HG03571 (cell line): ENCODE measurements at regions not wholly inside any gene's neighbourhood (a gene's known extent, or its start where the extent isn't known, plus 50 kb on each side); places are given as distances from the start of the nearest gene placed in this dataset.

Experiments
- ATAC-seq: cut with Tn5 transposase; IDR thresholded peaks from one replicate; pipeline ENCODE4 v1.9.1; 2021; ENCODE audit not compliant: unreplicated experiment

DNA sequence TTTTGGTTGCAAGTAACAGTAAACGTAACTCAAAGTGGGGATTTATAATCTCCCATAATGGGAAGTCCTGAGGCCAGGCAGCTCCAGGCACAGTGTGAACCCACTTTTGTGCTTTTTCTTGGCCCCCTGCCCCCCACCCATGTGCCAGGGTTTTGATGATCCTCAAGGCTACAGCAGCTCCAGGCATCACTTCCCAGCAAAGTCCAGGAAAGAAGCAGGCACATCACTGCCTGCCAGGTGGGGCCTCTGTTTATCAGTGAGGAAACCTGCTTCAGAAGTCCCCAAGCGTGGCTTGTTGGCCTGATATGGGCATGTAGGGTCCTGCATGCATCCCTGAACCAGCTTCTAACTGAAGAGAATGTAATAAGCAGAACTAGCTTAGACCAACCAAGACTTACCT lies 299.2 kb upstream of the SKOR2 start:
- ATAC-seq: no peak

DNA sequence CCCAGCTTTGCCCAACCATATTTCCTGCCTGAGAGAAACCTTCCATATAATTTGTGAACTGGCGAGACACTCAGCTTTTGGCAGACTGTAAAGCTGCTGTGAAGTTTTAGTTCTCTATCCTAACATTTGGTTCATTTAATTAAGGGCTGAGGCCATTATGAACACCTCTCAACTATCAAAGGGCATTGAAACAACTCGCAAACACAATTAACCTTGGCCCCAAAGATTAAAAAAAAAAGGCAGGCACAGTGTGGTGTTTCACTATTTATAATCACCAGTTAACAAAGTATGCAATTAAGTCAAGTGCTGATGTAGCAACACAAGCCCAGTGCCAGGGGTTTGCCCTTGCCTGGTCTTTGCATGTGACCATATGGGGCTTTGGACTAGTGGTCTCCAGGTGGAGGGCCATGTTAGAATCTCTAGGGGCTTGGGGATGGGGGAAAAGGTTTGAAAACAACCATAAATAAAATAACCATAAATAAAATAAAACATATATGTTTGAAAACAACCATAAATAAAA lies 297.6 kb upstream of the SKOR2 start:
- no peak for ATAC-seq

DNA sequence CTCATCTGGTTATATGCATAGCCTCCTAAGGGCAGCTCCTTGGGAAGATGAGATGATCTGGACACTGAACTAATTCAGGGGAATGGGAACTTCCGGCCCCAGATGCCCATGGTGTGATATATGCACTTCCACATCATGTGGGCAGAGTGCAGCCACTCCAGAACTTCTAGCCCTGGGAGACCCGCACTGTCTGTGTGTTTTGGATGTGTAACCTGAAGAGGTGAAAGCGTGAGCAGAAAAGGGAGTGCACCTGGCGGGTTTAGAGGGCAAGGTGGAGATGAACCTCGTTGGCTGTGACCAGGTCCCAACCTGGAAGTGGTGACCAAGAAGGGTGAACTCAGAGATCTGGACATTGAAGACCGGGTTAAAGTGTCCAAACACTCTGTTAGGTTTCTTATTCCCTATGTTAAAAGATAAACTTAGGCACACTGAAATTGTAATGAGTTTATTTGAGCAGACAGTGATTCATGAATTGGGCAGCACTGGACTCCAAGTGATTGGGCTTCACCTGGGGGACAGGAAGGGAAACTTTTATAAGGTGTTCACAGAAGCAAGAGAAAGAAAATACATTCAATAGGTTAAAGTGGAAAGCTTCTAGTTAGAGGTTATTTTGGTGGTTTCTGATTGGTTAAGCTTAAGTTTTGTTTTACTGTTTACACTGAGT lies 296.2 kb upstream of the SKOR2 start:
- no peak for ATAC-seq

DNA sequence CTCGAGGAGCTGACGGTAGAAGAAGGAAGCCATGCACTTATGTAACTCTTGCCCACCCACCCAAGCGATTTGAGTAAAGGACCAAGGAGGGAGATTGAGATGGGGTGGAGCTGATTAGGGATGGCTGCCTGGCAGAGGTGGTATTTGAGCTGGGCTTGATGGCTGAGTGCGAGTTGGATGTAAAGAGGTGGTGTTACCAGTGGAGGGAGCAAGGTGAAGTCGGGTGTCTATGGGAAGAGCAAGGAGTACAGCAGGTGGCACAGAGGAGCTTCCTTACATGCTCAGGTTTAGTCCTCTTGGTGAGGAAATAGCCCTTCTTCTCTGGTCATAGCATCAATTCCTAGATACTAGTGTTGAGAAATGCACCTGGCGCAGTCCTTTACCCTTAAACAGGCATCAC lies 294.2 kb upstream of the SKOR2 start:
- no peak for ATAC-seq

DNA sequence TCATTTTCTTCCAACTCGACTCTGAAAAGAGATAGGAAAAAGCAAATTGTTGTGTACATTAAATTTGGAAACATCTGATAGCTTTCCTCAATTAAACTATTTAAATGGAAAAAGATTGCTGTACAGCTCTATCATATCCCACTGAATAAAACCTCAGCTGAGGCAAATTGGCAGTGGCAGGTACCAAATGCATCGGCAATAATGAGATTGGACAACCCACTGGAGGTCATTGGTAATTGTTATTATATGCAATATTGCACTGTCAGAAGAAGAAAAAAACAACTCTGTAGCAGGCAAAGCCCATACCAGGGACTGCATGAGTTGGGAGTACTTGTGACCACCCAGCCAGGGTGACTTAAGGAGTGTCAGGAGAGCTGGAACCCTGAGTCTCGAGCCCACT lies 291.6 kb upstream of the SKOR2 start:
- no peak for ATAC-seq

DNA sequence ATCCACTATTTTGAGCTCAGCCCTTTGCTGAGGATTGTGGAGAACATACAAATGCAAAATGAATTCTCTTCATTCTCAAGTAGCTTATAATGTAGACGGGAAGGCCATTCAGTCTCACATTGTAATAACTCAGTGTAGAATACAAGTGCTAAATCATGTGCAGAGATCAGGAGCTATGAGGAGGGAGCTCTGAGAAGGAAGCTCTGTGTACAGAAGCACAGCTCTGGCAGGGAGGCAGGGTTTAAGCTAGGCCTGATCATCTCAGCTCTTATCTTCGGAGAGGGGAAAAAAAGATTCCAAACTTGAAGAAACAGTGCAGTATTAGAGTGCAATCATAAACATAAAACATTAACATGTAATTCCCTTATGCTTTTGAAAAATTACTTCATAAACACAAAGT lies 291.1 kb upstream of the SKOR2 start:
- no peak for ATAC-seq

DNA sequence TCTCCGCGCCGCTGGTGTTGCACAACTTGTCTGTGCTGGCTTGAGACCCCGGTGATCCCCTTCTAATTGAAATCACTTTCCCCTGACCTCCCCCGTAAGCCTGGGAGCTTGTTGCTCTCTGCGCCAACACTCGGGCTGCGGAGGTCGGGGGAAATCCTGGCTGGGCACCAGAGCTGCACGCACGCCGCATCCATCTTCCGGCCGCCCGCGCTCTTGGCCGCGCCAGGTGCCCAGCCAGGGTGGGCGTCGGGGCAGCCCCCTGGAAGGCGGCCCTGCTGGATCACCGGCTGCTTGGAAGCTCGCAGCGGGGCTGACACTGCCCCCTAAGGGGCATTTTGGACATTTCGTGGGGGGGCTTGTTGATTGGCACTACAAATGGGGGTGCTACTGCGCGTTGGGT lies 280.3 kb upstream of the SKOR2 start:
- no peak for ATAC-seq

DNA sequence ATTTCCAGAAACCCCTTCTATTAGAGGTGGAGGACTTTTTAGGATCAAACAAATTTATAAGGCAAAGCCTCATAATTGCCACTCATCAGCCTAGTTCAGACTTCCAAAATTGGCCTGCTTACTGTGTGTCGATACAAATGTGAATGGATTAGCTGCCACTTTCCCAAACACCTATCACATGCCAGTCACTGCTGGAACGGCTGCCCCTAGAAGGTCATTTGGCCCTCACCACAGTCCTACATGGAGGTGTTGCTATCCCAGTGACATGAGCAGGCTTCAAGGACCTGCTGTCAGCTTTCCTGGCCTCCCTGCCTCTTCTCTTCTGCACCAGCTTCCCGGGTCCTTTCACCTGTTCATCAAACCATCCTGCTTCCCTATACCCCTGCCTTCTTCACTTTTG lies 279.2 kb upstream of the SKOR2 start:
- no peak for ATAC-seq

DNA sequence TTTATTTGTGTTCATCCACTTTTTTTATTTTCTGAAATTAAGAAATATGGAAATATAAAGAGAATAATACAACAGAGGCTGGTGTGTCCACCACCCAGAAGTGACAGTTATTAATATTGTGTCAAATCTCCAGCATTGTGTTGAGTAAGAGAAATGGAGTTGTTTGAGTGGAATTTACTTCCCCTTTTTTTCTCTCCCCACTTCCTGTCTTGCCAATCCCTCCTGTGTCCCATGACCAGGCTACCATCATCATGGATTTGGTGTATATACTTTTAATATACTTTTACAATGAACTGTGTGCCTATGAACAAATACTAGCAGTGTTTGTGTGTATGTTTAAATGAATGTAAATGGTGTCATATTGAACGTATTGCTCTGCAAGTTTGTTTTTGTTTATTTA lies 276.9 kb upstream of the SKOR2 start:
- no peak for ATAC-seq

DNA sequence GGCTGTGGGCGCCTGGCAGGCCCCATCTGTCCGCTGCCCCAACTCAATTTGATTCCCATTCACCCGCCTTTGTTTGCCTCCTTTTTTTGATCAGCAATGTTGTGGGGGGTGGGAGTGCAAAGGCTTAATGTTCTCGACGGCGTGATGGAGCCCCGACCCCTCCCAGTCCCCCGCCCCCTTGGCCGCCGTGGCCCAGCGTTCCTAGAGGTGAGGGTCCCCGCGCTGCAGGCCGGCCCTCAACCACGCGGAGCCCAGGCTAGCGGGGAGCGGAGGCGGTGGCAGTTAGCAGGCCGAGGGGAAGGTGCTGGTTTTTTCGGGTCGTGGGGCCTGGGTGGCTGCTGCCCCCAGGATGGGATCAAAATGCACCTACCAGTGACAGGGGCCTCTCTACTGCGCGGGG lies 274.7 kb upstream of the SKOR2 start:
- ATAC-seq: no peak

DNA sequence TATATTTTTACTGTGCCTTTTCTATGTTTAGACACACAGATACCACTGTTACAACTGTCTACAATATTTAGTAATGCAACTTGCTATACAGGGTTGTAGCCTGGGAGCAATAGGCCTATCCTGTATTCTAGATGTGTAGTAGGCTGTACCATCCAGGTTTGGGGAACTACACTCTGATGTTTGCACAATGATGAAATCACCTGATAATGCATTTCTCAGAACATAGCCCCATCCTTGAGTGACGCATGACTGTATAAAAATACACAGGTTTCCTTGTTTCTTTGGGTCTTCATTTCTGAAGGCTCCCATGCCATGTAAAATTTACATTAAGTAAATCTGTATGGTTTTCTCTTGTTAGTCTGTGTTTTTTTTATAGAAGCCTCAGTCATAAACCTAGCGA lies 270.9 kb upstream of the SKOR2 start:
- no peak for ATAC-seq

DNA sequence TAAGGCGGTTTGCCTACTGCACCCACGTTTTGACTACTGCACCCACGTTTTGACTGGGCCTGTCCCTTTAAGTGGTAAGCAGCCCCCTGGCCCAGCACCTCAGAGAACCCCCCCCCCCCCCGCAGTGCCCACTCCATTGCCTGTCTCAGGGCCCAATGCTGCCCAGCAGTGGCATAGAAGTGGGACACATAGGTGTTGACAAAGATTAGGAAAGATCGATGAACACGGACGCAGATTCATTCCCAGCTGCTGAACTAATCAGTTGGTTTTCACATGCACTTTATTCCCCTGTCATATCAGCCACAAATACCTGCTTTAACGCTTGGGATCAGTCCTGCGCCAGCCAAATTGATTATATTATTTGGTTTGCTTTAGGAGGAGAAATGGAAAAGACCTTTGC lies 268.8 kb upstream of the SKOR2 start:
- ATAC-seq: no peak

DNA sequence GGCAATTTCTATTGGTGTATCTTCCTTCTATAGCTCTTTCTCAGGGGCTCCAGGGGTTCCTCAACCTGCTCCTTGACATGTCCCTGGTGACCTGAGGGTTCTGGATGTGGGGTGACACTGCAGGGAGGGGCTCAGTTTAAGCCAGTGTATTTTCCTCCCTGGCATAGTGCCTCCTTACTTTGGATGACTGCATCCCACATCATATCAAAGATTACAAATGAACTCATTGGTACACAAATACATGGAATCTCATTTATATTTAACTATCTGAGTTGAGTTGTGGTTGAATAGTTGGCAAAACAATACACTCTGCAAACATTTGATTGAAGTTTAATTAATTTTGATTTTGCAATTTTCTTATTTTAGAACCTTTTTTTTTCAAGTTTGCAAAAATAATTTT lies 268.2 kb upstream of the SKOR2 start:
- no peak for ATAC-seq

DNA sequence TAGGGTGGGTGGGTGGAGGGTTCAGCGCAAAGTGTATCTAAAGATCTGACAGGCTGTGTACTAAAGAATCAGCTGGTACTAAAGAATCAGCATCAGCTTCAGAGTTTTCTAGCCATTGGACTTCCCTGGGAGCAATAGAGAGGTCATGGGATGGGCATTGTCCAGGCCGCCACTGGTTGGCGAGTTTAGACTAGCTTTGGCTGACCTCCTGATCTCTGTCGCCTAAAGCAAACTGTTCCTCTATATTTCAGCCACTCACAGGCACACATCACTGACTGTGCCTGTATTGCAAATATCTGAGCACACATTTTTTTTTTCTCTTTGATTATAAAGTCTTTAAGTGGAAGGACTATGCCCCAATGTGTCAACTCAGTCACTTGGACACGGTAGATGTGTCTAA lies 267.8 kb upstream of the SKOR2 start:
- ATAC-seq: no peak

DNA sequence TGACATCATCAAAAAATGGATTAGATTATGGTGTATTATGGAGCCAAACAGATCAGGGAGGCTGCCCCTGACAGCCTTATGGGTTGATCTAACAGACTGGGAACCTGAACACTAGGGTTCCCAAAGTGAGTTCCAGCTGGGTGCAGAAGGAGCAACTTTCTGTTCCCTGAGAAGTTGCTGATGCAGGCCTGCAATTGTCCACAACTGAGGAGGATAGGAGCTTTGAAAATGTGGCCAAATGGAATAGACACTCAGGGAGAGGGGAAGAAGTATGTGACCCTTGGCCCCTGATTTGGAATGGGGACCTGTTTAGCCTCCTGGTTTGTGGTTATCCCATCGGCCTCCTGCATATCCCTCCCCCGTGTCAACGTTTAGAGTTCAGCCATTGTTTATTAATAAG lies 262.2 kb upstream of the SKOR2 start:
- no peak for ATAC-seq

DNA sequence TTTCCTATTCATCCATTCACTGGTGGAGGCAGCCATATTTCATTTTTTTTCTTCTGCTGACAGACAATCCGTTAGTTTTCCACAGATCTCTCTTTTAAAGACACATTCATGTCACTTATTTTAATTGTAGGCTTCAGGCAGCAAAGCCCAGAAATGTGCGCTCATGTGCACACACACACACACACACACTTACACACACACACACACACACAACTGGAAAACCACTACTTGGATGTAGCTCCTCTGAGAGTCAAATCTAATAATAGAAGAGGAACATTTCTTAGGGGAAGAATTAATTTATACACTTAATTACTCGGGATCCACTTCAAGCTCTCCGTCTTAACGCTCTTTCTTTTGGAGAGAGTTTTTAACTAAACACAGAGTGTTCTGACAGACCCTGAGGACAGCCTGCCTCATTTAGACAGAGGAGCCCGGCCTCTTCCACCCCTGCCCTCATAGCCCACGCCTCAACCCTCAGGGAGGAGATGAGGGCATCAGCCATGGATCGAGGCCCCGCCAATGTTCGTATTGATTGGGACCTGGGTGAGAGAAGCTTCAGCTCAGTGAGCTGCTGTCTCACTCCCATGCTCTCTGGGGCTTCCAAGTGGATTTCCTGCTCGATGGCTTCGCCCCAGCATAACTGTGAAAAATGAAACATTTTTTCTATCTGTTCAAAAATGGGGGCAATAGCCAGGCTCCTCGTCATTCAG lies 261.4 kb upstream of the SKOR2 start:
- ATAC-seq: no peak

DNA sequence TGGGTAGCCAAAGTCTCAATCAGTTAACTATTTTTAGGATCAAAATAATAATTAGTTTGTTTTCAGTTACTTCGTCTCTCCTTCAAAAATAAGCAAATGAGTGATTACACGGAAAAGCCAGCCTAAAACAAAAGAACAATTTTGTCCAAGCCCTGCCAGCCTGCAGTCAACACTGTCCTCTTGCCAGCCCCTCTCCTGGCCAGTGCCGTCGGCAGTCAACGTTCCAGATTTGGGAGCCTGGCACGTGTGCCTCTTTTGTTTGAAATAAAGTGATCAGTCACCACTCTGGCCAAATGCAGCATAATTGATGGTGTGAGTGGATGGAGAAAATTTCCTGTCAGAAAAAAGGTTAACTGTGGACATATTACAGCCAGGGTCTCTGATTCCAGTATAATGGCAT lies 260.6 kb upstream of the SKOR2 start:
- ATAC-seq: no peak

DNA sequence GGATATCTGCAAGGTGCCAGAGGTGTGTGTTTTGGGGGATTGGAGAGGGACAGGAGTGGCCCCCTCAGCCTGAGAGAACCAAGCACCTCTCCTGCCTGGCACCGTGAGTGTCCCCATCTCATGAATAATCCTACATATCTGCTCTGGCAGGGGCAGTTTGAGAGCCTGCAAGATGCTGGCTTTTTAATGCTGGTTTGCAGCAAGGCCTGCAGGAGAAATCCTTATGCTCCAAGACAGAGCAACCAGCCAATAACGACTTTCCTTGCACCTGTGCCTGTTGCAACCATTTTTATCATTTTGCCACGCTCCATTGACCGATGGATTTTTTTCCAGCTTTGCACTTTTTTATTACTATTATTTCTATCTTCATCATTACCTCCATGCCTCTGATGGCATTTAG lies 259.4 kb upstream of the SKOR2 start:
- no peak for ATAC-seq

DNA sequence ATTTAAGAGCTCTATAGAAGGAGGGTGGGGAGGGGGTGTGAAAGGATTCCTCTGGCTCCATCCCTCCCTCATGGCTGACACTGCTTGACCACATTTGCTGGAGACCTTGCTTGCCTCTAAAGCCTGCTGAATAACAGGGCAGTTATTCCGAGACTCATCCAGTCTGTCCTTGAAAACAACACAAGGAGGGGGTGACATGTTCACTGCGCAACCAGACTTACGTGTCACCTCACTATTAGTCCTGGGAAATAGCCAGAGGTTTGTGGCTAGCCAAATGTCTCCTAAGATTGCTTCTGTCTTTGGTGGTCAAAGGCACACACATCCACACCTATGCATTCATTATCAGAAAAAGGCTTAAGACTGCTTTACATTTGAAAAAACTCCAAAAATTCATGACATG lies 256.2 kb upstream of the SKOR2 start:
- ATAC-seq: no peak

DNA sequence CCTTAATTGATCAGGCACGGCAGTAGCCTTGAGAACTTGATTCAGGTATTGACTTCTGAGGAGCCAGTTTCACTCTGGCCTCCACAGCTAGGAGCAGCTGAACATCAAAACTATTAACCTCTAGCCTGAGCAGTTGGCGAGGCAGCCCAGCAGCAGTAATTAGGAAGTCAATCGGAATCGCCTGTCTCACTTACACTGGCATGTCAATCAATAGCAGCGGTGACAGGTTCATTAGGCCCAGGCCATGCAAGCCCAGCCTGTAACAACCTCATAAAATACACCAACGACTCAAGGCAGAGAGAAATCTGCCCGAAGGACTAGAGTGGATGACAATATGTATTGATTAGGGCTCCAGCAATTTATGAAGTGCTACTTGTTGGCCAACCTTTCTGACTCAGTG lies 255.4 kb upstream of the SKOR2 start:
- ATAC-seq: no peak

DNA sequence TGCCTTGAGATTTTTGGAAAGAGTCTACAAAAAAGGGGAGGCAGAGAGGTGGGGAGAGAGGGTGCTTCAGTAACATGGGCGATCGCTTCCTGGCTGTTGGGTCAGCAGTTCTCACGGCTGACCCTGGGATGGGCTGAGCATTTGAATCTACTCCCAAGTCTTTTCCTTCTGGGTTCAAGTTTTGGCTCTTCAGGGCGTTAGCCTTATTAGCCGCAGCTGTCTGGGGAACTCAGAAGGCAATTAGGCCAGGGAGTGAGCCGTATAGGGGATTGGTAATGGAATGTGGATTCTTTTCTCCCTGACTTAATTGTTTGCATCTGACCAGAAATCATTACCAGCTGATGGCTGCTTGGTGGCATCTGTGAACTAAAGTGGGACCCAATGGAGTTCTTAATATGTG lies 250.5 kb upstream of the SKOR2 start:
- no peak for ATAC-seq

DNA sequence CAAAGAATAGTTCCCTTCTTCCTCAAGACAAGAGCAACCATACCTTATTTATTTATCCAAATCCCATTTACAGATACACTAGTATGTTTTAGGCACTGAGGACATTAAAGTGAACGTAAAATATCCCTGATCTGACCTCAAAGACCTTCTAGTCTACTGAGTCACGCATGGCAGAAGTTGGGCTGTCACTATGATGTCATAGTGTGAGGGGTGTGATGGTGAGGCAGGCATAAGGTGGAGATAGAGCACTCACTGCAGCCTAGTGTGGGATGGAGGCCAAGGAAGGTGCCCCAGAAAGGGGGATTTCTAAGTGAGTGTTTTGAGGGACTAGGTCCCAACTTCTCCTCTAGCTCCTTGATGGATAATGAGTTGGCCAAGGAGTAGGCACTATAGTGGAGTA lies 249.5 kb upstream of the SKOR2 start:
- no peak for ATAC-seq

DNA sequence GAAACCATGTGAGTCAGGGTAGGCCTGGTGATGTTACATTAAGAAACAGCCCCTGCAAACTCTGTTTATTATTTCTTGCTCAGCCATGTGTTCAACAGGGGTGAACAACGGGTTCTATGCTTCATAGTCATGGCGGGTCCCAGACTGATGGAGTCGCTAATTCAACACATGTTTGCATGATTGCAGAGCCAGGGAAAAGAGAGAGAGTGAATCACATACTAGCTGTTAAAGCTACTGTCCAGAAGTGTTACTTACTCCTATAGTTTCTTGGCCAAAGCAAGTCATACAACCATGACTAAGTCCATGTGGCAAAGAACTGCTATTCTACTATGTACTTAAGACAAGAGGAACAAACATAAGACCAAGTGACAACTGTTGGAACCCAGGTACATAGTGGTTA lies 241.2 kb upstream of the SKOR2 start:
- ATAC-seq: no peak
